Thyroid gland (tissue), 4 donors: ENCODE measurements at regions not wholly inside any gene's neighbourhood (a gene's known extent, or its start where the extent isn't known, plus 50 kb on each side); places are given as distances from the start of the nearest gene placed in this dataset.

Source experiments
- DNase-seq, 2 donors: peaks; one replicate each; pipeline ENCODE4 v3.0.0-alpha.2; 2019
- H3K27ac ChIP-seq, 3 donors: fragments of 200-600 bp; sonication (generic); 1 replicate in 2 of 3; 2 replicates in 1 of 3; pipeline ENCODE4 v1.5.1; 2016 to 2019; ENCODE audit warnings: mild to moderate bottlenecking in 1 of 3, moderate library complexity in 1 of 3
- H3K27me3 ChIP-seq: fragments of 200-600 bp; sonication (generic); one replicate; pipeline ENCODE4 v1.5.1; 2019
- H3K36me3 ChIP-seq, 2 donors: fragments of 200-600 bp; sonication (generic); one replicate each; pipeline ENCODE4 v1.5.1; 2016 to 2019
- H3K4me1 ChIP-seq, 2 donors: fragments of 200-600 bp; sonication (generic); one replicate each; pipeline ENCODE4 v1.5.1; 2017 to 2019
- H3K4me3 ChIP-seq, 3 donors: fragments of 200-600 bp; sonication (generic); replicated peaks in 1 of 3; 1 replicate in 2 of 3; 2 replicates in 1 of 3; pipeline ENCODE4 v1.5.1; 2016; ENCODE audit warnings: mild to moderate bottlenecking in 1 of 3
- H3K9me3 ChIP-seq: fragments of 200-600 bp; sonication (generic); one replicate; pipeline ENCODE4 v1.5.1; 2017
- CTCF ChIP-seq, 6 experiments: fragments of 200-600 bp in 3 of 6; fragments of 450-650 bp in 3 of 6; sonication (generic) in 3 of 6; IDR thresholded peaks; one replicate each; pipeline ENCODE4 v1.5.1; 2016 to 2019; ENCODE audit warnings: antibody characterized with exemption in 6 of 6, mild to moderate bottlenecking in 2 of 6, inconsistent platforms in 1 of 6, moderate library complexity in 1 of 6
- POLR2A ChIP-seq, 2 donors: fragments of 450-650 bp; IDR thresholded peaks; one replicate each; pipeline ENCODE4 v1.6.1; 2017; ENCODE audit warnings: antibody characterized with exemption in 2 of 2, mild to moderate bottlenecking in 2 of 2, moderate library complexity in 1 of 2
- WGBS, 2 donors: methylation state at CpG; one replicate each; pipeline ENCODE4 v1.1.5; 2017; 5-methylcytosine and 5-hydroxymethylcytosine counted together
- intact Hi-C: fragments of 100-400 bp; cut with DNase I; formaldehyde crosslinking; loops from one replicate; pipeline ENCODE4 v1.15.1; 2023

GRCh38 chr4:104860238-104861123, 286.2 kb upstream of the TET2 start:
- no peaks in the 10 kb centered on the region for H3K9me3 ChIP-seq
- H3K27ac ChIP-seq = no peak overlapping the region
- no peaks in the 10 kb centered on the region for H3K4me1 ChIP-seq
- 24 to 25% methylated on average over 4 of the region's 4 CpGs for WGBS, 2 donors
- no peak overlapping the region for H3K4me3 ChIP-seq
- intact Hi-C loops = loop anchor here (10.0 kb wide), 1 partner anchor 796 kb away; no protein-coding TSS in a partner anchor
- TF ChIP-seq POLR2A (IDR thresholded peaks at IDR 0.05) = no peak
- peak; percentile 79 to 94 (median 90) for TF ChIP-seq CTCF (IDR thresholded peaks at IDR 0.05)
- H3K36me3 ChIP-seq = no peaks in the 10 kb centered on the region
- H3K27me3 ChIP-seq = no peaks in the 10 kb centered on the region
- peak; percentile 58 to 60 for DNase-seq

GRCh38 chr4:104866809-104867208, 279.9 kb upstream of the TET2 start:
- Histone ChIP-seq H3K27me3 (no peaks in the 10 kb centered on the region), H3K4me3 (no peak overlapping the region), H3K9me3 (no peaks in the 10 kb centered on the region), H3K4me1 (no peaks in the 10 kb centered on the region), H3K36me3 (no peaks in the 10 kb centered on the region), H3K27ac (no peak overlapping the region)
- TF ChIP-seq POLR2A (IDR thresholded peaks at IDR 0.05) = no peak
- TF ChIP-seq CTCF (IDR thresholded peaks at IDR 0.05) = no peak
- intact Hi-C loops = loop anchor here (10.0 kb wide), 1 partner anchor 802 kb away; no protein-coding TSS in a partner anchor
- 87 to 90% methylated on average over 4 of the region's 4 CpGs for WGBS, 2 donors
- DNase-seq = no peak

DNA sequence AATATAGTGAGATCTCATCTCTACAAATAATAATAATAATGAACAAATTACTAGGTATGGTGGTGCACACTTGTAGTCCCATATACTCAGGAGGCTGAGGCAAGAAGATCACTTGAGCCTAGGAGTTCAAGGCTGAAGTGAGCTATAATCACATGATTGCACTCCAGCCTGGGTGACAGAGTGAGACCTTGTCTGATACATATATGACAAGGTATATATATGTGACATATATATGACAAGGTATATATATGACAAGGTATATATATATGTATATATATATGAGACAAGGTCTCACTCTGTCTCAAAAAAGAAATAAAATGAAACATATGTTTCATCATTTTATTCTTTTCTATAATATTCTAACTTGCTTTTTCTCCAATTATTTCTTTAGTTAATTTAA, 278.1 kb upstream of the TET2 start:
- intact Hi-C loops = loop anchor here (10.0 kb wide), 1 partner anchor 804 kb away; no protein-coding TSS in a partner anchor
- no peak for DNase-seq
- no peaks in the 10 kb centered on the region for H3K4me1 ChIP-seq
- TF ChIP-seq POLR2A (IDR thresholded peaks at IDR 0.05) (no peak), CTCF (IDR thresholded peaks at IDR 0.05) (no peak)
- H3K9me3 ChIP-seq = no peaks in the 10 kb centered on the region
- no peak overlapping the region for H3K4me3 ChIP-seq
- H3K36me3 ChIP-seq = no peaks in the 10 kb centered on the region
- no peak overlapping the region for H3K27ac ChIP-seq
- H3K27me3 ChIP-seq = no peaks in the 10 kb centered on the region

- H3K27ac ChIP-seq = no peak overlapping the region
- TF ChIP-seq CTCF (IDR thresholded peaks at IDR 0.05) (no peak), POLR2A (IDR thresholded peaks at IDR 0.05) (no peak)
- intact Hi-C loops = loop anchor here (10.0 kb wide), 1 partner anchor 804 kb away; no protein-coding TSS in a partner anchor
- H3K27me3 ChIP-seq = no peaks in the 10 kb centered on the region
- DNase-seq = no peak
- no peaks in the 10 kb centered on the region for H3K9me3 ChIP-seq
- no peak overlapping the region for H3K4me3 ChIP-seq
- H3K4me1 ChIP-seq = no peaks in the 10 kb centered on the region
- no peaks in the 10 kb centered on the region for H3K36me3 ChIP-seq
- 95% methylated on average over 2 of the region's 2 CpGs for WGBS, 2 donors
Measured at GRCh38 chr4:104868958-104869357, 277.7 kb upstream of the TET2 start.

- Histone ChIP-seq H3K27ac (no peak overlapping the region), H3K27me3 (no peaks in the 10 kb centered on the region), H3K4me3 (no peak overlapping the region), H3K4me1 (no peaks in the 10 kb centered on the region), H3K9me3 (no peaks in the 10 kb centered on the region), H3K36me3 (no peaks in the 10 kb centered on the region)
- DNase-seq = no peak
- whole genome bisulfite sequencing, 2 donors = 88 to 93% methylated on average over 1 of the region's 1 CpG
- no peak for TF ChIP-seq POLR2A (IDR thresholded peaks at IDR 0.05)
- TF ChIP-seq CTCF (IDR thresholded peaks at IDR 0.05) = no peak
- intact Hi-C loops = loop anchor here (10.0 kb wide), 1 partner anchor 805 kb away; no protein-coding TSS in a partner anchor
Measured at GRCh38 chr4:104869831-104870230, 276.8 kb upstream of the TET2 start.
